K562 (cell line): ENCODE measurements at regions not wholly inside any gene's neighbourhood (a gene's known extent, or its start where the extent isn't known, plus 50 kb on each side); places are given as distances from the start of the nearest gene placed in this dataset.

Experiments
- ATAC-seq: fragments of 200-7000 bp; cut with Tn5 transposase; 3 replicates; pipeline ENCODE4 v1.9.1; 2020; ENCODE audit warnings: moderate library complexity
- BruUV-seq: library from RNA; stranded (reverse); fragments of 400-500 nt; replicated peaks from 2 replicates; lab custom pipeline; 2021; lab: Mats Ljungman, UMichigan
- CTCF ChIA-PET: fragments of 300-600 bp; formaldehyde crosslinking; extraction: SDS; loops from one replicate; lab custom pipeline; 2021; ENCODE audit warnings: low intra/inter-chr PET ratio; lab: Yijun Ruan, JAX
- POLR2A ChIA-PET: fragments of 300-600, 350-650 bp; sonication (Branson Sonifier 250); formaldehyde crosslinking; extraction: SDS; loops from one replicate; lab custom pipeline; 2021; ENCODE audit warnings: antibody characterized with exemption, inconsistent platforms; lab: Yijun Ruan, JAX
- DNase-seq, 4 experiments: peaks; one replicate each; pipeline versions ENCODE4 v3.0.0 to v3.0.0-alpha.2; 2011 to 2018; ENCODE audit warnings: low spot score in 3 of 4, mixed read lengths in 3 of 4; ENCODE audit errors: extremely low read depth in 1 of 4
- FAIRE-seq: peaks from 2 replicates; lab custom pipeline; 2011; peaks lifted over from hg19 to GRCh38; lab: Jason Lieb, UNC
- H2AFZ ChIP-seq: 2 replicates; pipeline ENCODE4 v1.6.0; 2011; ENCODE audit warnings: low read depth, low read length, control low read depth, inconsistent platforms
- H3K27ac ChIP-seq: fragments of 200-600 bp; 3 replicates; pipeline ENCODE4 v1.8.0; 2011; ENCODE audit warnings: low read depth, mild to moderate bottlenecking, control low read depth, inconsistent platforms, low read length, moderate library complexity, mixed read lengths; ENCODE audit errors: extremely low read depth
- H3K27me3 ChIP-seq, 2 experiments: fragments of 300-600 bp in 1 of 2; 2 replicates in 1 of 2; 3 replicates in 1 of 2; pipeline versions ENCODE4 v1.6.0 to v1.8.0; 2011; ENCODE audit warnings: inconsistent platforms in 2 of 2, low read length in 2 of 2, mild to moderate bottlenecking in 1 of 2, mixed read lengths in 1 of 2, moderate library complexity in 1 of 2; ENCODE audit not compliant: control insufficient read depth in 2 of 2, insufficient read depth in 2 of 2
- H3K36me3 ChIP-seq: fragments of 300-600 bp; 3 replicates; pipeline ENCODE4 v1.8.0; 2011; ENCODE audit warnings: mild to moderate bottlenecking, low read length, inconsistent platforms; ENCODE audit not compliant: control insufficient read depth, insufficient read depth
- H3K4me1 ChIP-seq, 2 experiments: fragments of 200-600 bp in 1 of 2; replicated peaks in 1 of 2; 2 replicates in 1 of 2; 3 replicates in 1 of 2; pipeline versions ENCODE4 v1.5.1 to v1.8.0; 2011; ENCODE audit warnings: inconsistent platforms in 2 of 2, low read length in 2 of 2, mild to moderate bottlenecking in 1 of 2, mixed read lengths in 1 of 2, moderate library complexity in 1 of 2; ENCODE audit not compliant: control insufficient read depth in 2 of 2, insufficient read depth in 2 of 2
- H3K4me2 ChIP-seq: 2 replicates; pipeline ENCODE4 v1.6.1; 2011; ENCODE audit warnings: low read length, control low read depth, inconsistent platforms, mixed read lengths; ENCODE audit not compliant: insufficient read depth
- H3K4me3 ChIP-seq: fragments of 200-600 bp; sonication (generic), shearing (Covaris generic); 2 replicates; pipeline ENCODE4 v1.5.1; 2016; ENCODE audit warnings: control low read depth, inconsistent platforms
- H3K79me2 ChIP-seq: fragments of 200-600 bp; 3 replicates; pipeline ENCODE4 v1.8.0; 2011; ENCODE audit warnings: low read length, inconsistent platforms; ENCODE audit not compliant: control insufficient read depth, insufficient read depth
- H3K9ac ChIP-seq, 2 experiments: 2 replicates each; pipeline versions ENCODE4 v1.6.0 to v1.6.1; 2011; ENCODE audit warnings: low read depth in 2 of 2, low read length in 2 of 2, control low read depth in 1 of 2, inconsistent platforms in 1 of 2, mild to moderate bottlenecking in 1 of 2, mixed read lengths in 1 of 2; ENCODE audit not compliant: insufficient read depth in 1 of 2
- H3K9me1 ChIP-seq: one replicate; pipeline ENCODE4 v1.6.0; 2011; ENCODE audit warnings: inconsistent platforms, mild to moderate bottlenecking, low read length, moderate library complexity; ENCODE audit not compliant: control insufficient read depth, insufficient read depth
- H3K9me3 ChIP-seq: replicated peaks from 2 replicates; pipeline ENCODE4 v1.5.1; 2011; ENCODE audit warnings: low read depth, low read length, inconsistent platforms; ENCODE audit not compliant: control insufficient read depth, insufficient read depth
- H4K20me1 ChIP-seq: replicated peaks from 2 replicates; pipeline ENCODE4 v1.6.1; 2011; ENCODE audit warnings: low read length, inconsistent platforms, mixed read lengths; ENCODE audit not compliant: control insufficient read depth, insufficient read depth
- EP300 ChIP-seq: IDR thresholded peaks from 2 replicates; pipeline ENCODE4 v1.6.1; 2012; ENCODE audit warnings: low read length, improper control_type of control experiment
- HDAC6 ChIP-seq: IDR thresholded peaks from 2 replicates; pipeline ENCODE4 v1.6.1; 2012; ENCODE audit warnings: low read depth, mild to moderate bottlenecking, control low read depth, inconsistent platforms, low read length, moderate library complexity
- MBD1 ChIP-seq: fragments of 250-450 bp; sonication (Bioruptor Pico); IDR thresholded peaks from 2 replicates; pipeline ENCODE4 v1.8.0; 2022; ENCODE audit warnings: inconsistent platforms
- RNF2 ChIP-seq: sonication (generic); IDR thresholded peaks from 2 replicates; pipeline ENCODE4 v1.6.1; 2016
- SAP30 ChIP-seq: fragments of 200-600 bp; sonication (generic); IDR thresholded peaks from 2 replicates; pipeline ENCODE4 v1.6.1; 2012; ENCODE audit warnings: borderline replicate concordance, low read depth, mild to moderate bottlenecking, moderate library complexity, low read length, control low read depth, inconsistent platforms; ENCODE audit not compliant: insufficient read depth, poor library complexity, severe bottlenecking
- TOE1 ChIP-seq, 2 experiments: fragments of 450-650 bp in 1 of 2; sonication (generic) in 1 of 2; formaldehyde crosslinking in 1 of 2; IDR thresholded peaks; 2 replicates each; pipeline versions ENCODE4 v1.7.1 to v1.8.0; 2016 to 2022; ENCODE audit warnings: borderline replicate concordance in 2 of 2, mild to moderate bottlenecking in 2 of 2, antibody characterized with exemption in 1 of 2, inconsistent platforms in 1 of 2, low read depth in 1 of 2, missing genetic modification reagents in 1 of 2, moderate library complexity in 1 of 2
- ZNF263 ChIP-seq: sonication (generic); formaldehyde crosslinking; IDR thresholded peaks from 2 replicates; pipeline ENCODE4 v1.8.0; 2022; ENCODE audit warnings: mild to moderate bottlenecking, missing genetic modification reagents, borderline replicate concordance
- ZNF41 ChIP-seq: fragments of 250-450 bp; sonication (Bioruptor Pico); conservative IDR thresholded peaks from 2 replicates; pipeline ENCODE4 v1.4.0; 2020; ENCODE audit warnings: mild to moderate bottlenecking
- WGBS: fragments of 100-300 bp; shearing (Covaris generic); methylation state at CpG from one replicate; pipeline ENCODE4 v1.1.6; 2016; ENCODE audit warnings: low coverage, mixed read lengths; ENCODE audit not compliant: insufficient coverage; ENCODE audit errors: missing lambda C conversion rate; 5-methylcytosine and 5-hydroxymethylcytosine counted together
- in situ Hi-C: fragments of 300-500 bp; cut with MboI; formaldehyde crosslinking; loops from 4 replicates; pipeline ENCODE4 v1.15.0; 2018; ENCODE audit warnings: inconsistent platforms, mixed read lengths
- intact Hi-C: fragments of 100-400 bp; cut with micrococcal nuclease; formaldehyde crosslinking; loops from 2 replicates; pipeline ENCODE4 v1.14.2; 2022
- TF ChIP-seq, protein P1 (sequence below), 3 experiments: fragments of 200-800 bp in 1 of 3; sonication (Bioruptor generic) in 1 of 3; sonication (generic) in 1 of 3; formaldehyde crosslinking in 1 of 3; IDR thresholded peaks; 2 replicates each; pipeline versions ENCODE4 v1.6.1 to v1.8.0; 2016 to 2022; ENCODE audit warnings: mild to moderate bottlenecking in 2 of 3, missing compliant biosample characterization in 2 of 3, missing genetic modification characterization in 2 of 3, missing genetic modification reagents in 1 of 3
- TF ChIP-seq, protein P2 (sequence below): sonication (generic); formaldehyde crosslinking; IDR thresholded peaks from 2 replicates; pipeline ENCODE4 v1.8.1; 2023; ENCODE audit warnings: mild to moderate bottlenecking, missing genetic modification reagents
- TF ChIP-seq, protein P3 (sequence below): sonication (generic); formaldehyde crosslinking; IDR thresholded peaks from 2 replicates; pipeline ENCODE4 v1.8.0; 2022; ENCODE audit warnings: mild to moderate bottlenecking, missing genetic modification reagents

- no peak overlapping the region for H3K4me3 ChIP-seq
- BruUV-seq = no TSS peak
- intact Hi-C loops (no loop called here), in situ Hi-C loops (no loop called here)
- no peaks in the 10 kb centered on the region for H4K20me1 ChIP-seq
- H3K4me2 ChIP-seq = no peak overlapping the region
- no peak overlapping the region for H3K27ac ChIP-seq
- H2AFZ ChIP-seq = no peak overlapping the region
- H3K9me3 ChIP-seq = no peaks in the 10 kb centered on the region; the same call in 1 of the 2 replicates
- H3K36me3 ChIP-seq = no peaks in the 10 kb centered on the region
- ATAC-seq = no peak
- H3K79me2 ChIP-seq = no peaks in the 10 kb centered on the region
- 0% methylated on average over 1 of the region's 1 CpG for WGBS
- FAIRE-seq = no peak
- H3K27me3 ChIP-seq = no peaks in the 10 kb centered on the region
- ChIA-PET CTCF (no interaction called here), POLR2A (no interaction called here)
- no peak for DNase-seq
- TF ChIP-seq ZNF41 (CRISPR knock-in tag) = no peak
- no peak for TF ChIP-seq ZNF263 (CRISPR knock-in tag)
- TF ChIP-seq EP300 = no peak
- TF ChIP-seq, protein P1, sequence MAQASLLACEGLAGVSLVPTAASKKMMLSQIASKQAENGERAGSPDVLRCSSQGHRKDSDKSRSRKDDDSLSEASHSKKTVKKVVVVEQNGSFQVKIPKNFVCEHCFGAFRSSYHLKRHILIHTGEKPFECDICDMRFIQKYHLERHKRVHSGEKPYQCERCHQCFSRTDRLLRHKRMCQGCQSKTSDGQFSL (CRISPR knock-in tag; IDR thresholded peaks at IDR 0.05) = no peak
- TF ChIP-seq, protein P1 (tag; IDR thresholded peaks at IDR 0.05) = no peak
- TF ChIP-seq, protein P2, sequence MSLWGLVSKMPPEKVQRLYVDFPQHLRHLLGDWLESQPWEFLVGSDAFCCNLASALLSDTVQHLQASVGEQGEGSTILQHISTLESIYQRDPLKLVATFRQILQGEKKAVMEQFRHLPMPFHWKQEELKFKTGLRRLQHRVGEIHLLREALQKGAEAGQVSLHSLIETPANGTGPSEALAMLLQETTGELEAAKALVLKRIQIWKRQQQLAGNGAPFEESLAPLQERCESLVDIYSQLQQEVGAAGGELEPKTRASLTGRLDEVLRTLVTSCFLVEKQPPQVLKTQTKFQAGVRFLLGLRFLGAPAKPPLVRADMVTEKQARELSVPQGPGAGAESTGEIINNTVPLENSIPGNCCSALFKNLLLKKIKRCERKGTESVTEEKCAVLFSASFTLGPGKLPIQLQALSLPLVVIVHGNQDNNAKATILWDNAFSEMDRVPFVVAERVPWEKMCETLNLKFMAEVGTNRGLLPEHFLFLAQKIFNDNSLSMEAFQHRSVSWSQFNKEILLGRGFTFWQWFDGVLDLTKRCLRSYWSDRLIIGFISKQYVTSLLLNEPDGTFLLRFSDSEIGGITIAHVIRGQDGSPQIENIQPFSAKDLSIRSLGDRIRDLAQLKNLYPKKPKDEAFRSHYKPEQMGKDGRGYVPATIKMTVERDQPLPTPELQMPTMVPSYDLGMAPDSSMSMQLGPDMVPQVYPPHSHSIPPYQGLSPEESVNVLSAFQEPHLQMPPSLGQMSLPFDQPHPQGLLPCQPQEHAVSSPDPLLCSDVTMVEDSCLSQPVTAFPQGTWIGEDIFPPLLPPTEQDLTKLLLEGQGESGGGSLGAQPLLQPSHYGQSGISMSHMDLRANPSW (CRISPR knock-in tag) = no peak
- TF ChIP-seq, protein P3, sequence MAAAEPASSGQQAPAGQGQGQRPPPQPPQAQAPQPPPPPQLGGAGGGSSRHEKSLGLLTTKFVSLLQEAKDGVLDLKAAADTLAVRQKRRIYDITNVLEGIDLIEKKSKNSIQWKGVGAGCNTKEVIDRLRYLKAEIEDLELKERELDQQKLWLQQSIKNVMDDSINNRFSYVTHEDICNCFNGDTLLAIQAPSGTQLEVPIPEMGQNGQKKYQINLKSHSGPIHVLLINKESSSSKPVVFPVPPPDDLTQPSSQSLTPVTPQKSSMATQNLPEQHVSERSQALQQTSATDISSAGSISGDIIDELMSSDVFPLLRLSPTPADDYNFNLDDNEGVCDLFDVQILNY = no peak
- TF ChIP-seq MBD1 = no peak
- TF ChIP-seq SAP30 = no peak
- TF ChIP-seq TOE1 (IDR thresholded peaks at IDR 0.05; ENCODE audit: borderline replicate concordance) = no peak
- no peak for TF ChIP-seq TOE1 (CRISPR knock-in tag; IDR thresholded peaks at IDR 0.05; ENCODE audit: borderline replicate concordance, low read depth)
- no peak for TF ChIP-seq RNF2
- TF ChIP-seq HDAC6 = no peak
- H3K9me1 ChIP-seq = no peaks in the 10 kb centered on the region
- no peak overlapping the region for H3K9ac ChIP-seq
- no peaks in the 10 kb centered on the region for H3K4me1 ChIP-seq
Measured at GRCh38 chr9:106400170-106400569, 462.8 kb upstream of the ZNF462 start.
